Lower leg skin (tissue), 3 donors: ENCODE measurements at regions not wholly inside any gene's neighbourhood (a gene's known extent, or its start where the extent isn't known, plus 50 kb on each side); places are given as distances from the start of the nearest gene placed in this dataset.

Source experiments
- POLR2A ChIP-seq, 2 donors: fragments of 450-650 bp; IDR thresholded peaks; one replicate each; pipeline ENCODE4 v1.6.1; 2016 to 2017; ENCODE audit warnings: antibody characterized with exemption in 2 of 2, mild to moderate bottlenecking in 1 of 2, moderate library complexity in 1 of 2
- TF ChIP-seq, protein P1 (sequence below), 3 donors: fragments of 450-650 bp; IDR thresholded peaks; one replicate each; pipeline ENCODE4 v1.5.1; 2016; ENCODE audit warnings: antibody characterized with exemption in 3 of 3, mild to moderate bottlenecking in 3 of 3, moderate library complexity in 2 of 3

DNA sequence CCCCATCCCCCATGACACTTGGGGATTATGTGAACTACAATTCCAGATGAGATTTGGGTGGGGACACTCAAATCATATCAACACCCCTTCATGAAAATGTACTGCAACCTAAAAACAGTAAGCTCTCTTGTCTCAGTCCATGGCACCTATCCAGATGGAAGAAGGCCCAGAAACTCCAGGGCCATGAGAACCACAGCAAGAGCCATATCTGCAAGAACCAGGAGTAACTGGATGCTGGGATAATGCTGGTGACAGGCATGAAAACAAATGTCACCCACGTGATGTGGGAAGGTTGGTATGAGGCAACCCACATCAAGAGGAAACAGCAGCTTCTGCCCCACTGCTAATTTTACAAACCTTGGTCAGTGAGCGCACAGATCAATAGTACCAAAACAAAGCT lies 400.1 kb upstream of the ERCC4 start:
- TF ChIP-seq, protein P1, sequence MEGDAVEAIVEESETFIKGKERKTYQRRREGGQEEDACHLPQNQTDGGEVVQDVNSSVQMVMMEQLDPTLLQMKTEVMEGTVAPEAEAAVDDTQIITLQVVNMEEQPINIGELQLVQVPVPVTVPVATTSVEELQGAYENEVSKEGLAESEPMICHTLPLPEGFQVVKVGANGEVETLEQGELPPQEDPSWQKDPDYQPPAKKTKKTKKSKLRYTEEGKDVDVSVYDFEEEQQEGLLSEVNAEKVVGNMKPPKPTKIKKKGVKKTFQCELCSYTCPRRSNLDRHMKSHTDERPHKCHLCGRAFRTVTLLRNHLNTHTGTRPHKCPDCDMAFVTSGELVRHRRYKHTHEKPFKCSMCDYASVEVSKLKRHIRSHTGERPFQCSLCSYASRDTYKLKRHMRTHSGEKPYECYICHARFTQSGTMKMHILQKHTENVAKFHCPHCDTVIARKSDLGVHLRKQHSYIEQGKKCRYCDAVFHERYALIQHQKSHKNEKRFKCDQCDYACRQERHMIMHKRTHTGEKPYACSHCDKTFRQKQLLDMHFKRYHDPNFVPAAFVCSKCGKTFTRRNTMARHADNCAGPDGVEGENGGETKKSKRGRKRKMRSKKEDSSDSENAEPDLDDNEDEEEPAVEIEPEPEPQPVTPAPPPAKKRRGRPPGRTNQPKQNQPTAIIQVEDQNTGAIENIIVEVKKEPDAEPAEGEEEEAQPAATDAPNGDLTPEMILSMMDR (IDR thresholded peaks at IDR 0.05), result no peak
- TF ChIP-seq POLR2A (IDR thresholded peaks at IDR 0.05), result no peak
